H9 (cell line): ENCODE measurements at regions not wholly inside any gene's neighbourhood (a gene's known extent, or its start where the extent isn't known, plus 50 kb on each side); places are given as distances from the start of the nearest gene placed in this dataset.

ENCODE experiments used
- DNase-seq: peaks from one replicate; pipeline ENCODE4 v3.0.0-alpha.2; 2017
- H2AFZ ChIP-seq: one replicate; pipeline ENCODE4 v1.6.1; 2013; ENCODE audit warnings: mild to moderate bottlenecking, low read length, control low read depth, moderate library complexity
- H2AK5ac ChIP-seq: 2 replicates; pipeline ENCODE4 v1.6.1; 2013; ENCODE audit warnings: low read length, control low read depth, mixed read lengths; ENCODE audit not compliant: insufficient read length
- H2BK120ac ChIP-seq: one replicate; pipeline ENCODE4 v1.6.1; 2013; ENCODE audit warnings: low read depth, mild to moderate bottlenecking, low read length, control low read depth, inconsistent platforms; ENCODE audit not compliant: poor library complexity, severe bottlenecking
- H2BK12ac ChIP-seq: 2 replicates; pipeline ENCODE4 v1.6.1; 2013; ENCODE audit warnings: low read length, control low read depth, mixed read lengths, low read depth; ENCODE audit not compliant: insufficient read length
- H2BK15ac ChIP-seq: 2 replicates; pipeline ENCODE4 v1.6.1; 2013; ENCODE audit warnings: low read depth, low read length, control low read depth
- H2BK20ac ChIP-seq: one replicate; pipeline ENCODE4 v1.6.1; 2013; ENCODE audit warnings: low read depth, mild to moderate bottlenecking, low read length, control low read depth, inconsistent platforms; ENCODE audit not compliant: poor library complexity, severe bottlenecking
- H2BK5ac ChIP-seq: 2 replicates; pipeline ENCODE4 v1.6.1; 2013; ENCODE audit warnings: low read length, control low read depth, mixed read lengths; ENCODE audit not compliant: insufficient read length
- H3K14ac ChIP-seq: 2 replicates; pipeline ENCODE4 v1.6.1; 2013; ENCODE audit warnings: low read length, control low read depth; ENCODE audit not compliant: insufficient read depth
- H3K18ac ChIP-seq: 2 replicates; pipeline ENCODE4 v1.6.1; 2013; ENCODE audit warnings: low read depth, mild to moderate bottlenecking, mixed read lengths, low read length, control low read depth; ENCODE audit not compliant: insufficient read length
- H3K23ac ChIP-seq: 2 replicates; pipeline ENCODE4 v1.6.1; 2013; ENCODE audit warnings: low read length, control low read depth, mixed read lengths, low read depth; ENCODE audit not compliant: insufficient read length
- H3K23me2 ChIP-seq: 2 replicates; pipeline ENCODE4 v1.6.1; 2013; ENCODE audit warnings: low read depth, mild to moderate bottlenecking, mixed read lengths, low read length, control low read depth; ENCODE audit not compliant: insufficient read length, poor library complexity, severe bottlenecking
- H3K27ac ChIP-seq: 2 replicates; pipeline ENCODE4 v1.5.1; 2013; ENCODE audit warnings: low read length, control low read depth, mixed read lengths, low read depth; ENCODE audit not compliant: insufficient read length
- H3K27me3 ChIP-seq: 2 replicates; pipeline ENCODE4 v1.6.1; 2013; ENCODE audit warnings: low read length, control low read depth, inconsistent platforms; ENCODE audit not compliant: insufficient read depth
- H3K4ac ChIP-seq: 2 replicates; pipeline ENCODE4 v1.6.1; 2013; ENCODE audit warnings: low read depth, mild to moderate bottlenecking, control low read depth, inconsistent platforms, low read length, moderate library complexity
- H3K4me1 ChIP-seq: 2 replicates; pipeline ENCODE4 v1.6.1; 2013; ENCODE audit warnings: low read length, control low read depth, inconsistent platforms; ENCODE audit not compliant: insufficient read depth
- H3K4me2 ChIP-seq: 2 replicates; pipeline ENCODE4 v1.6.1; 2013; ENCODE audit warnings: low read length, control low read depth, mixed read lengths; ENCODE audit not compliant: insufficient read length, insufficient read depth
- H3K56ac ChIP-seq: 2 replicates; pipeline ENCODE4 v1.6.1; 2013; ENCODE audit warnings: low read depth, mild to moderate bottlenecking, mixed read lengths, low read length, control low read depth; ENCODE audit not compliant: insufficient read length
- H3K79me1 ChIP-seq: 2 replicates; pipeline ENCODE4 v1.6.1; 2013; ENCODE audit warnings: low read depth, mild to moderate bottlenecking, moderate library complexity, low read length, control low read depth, inconsistent platforms; ENCODE audit not compliant: insufficient read depth, poor library complexity, severe bottlenecking
- H3K79me2 ChIP-seq: 2 replicates; pipeline ENCODE4 v1.6.1; 2013; ENCODE audit warnings: low read length, control low read depth, inconsistent platforms; ENCODE audit not compliant: insufficient read depth
- H3K9ac ChIP-seq: 2 replicates; pipeline ENCODE4 v1.6.1; 2013; ENCODE audit warnings: low read length, control low read depth, mixed read lengths; ENCODE audit not compliant: insufficient read length; ENCODE audit errors: extremely low read depth
- H3K9me3 ChIP-seq: one replicate; pipeline ENCODE4 v1.6.1; 2013; ENCODE audit warnings: low read depth, low read length, inconsistent platforms; ENCODE audit not compliant: control insufficient read depth
- H3T11ph ChIP-seq: one replicate; pipeline ENCODE4 v1.6.1; 2013; ENCODE audit warnings: mild to moderate bottlenecking, low read length, control low read depth, inconsistent platforms
- H4K20me1 ChIP-seq: one replicate; pipeline ENCODE4 v1.6.1; 2013; ENCODE audit not compliant: control insufficient read depth, insufficient read length, insufficient read depth
- H4K5ac ChIP-seq: 2 replicates; pipeline ENCODE4 v1.6.1; 2013; ENCODE audit warnings: low read depth, mild to moderate bottlenecking, mixed read lengths, low read length, control low read depth; ENCODE audit not compliant: insufficient read length
- H4K8ac ChIP-seq: replicated peaks from 2 replicates; pipeline ENCODE4 v1.6.1; 2013; ENCODE audit warnings: low read length, control low read depth, mixed read lengths, low read depth; ENCODE audit not compliant: insufficient read length
- H4K91ac ChIP-seq: 2 replicates; pipeline ENCODE4 v1.6.1; 2013; ENCODE audit warnings: low read depth, mild to moderate bottlenecking, moderate library complexity, mixed read lengths, low read length, control low read depth; ENCODE audit not compliant: insufficient read length
- H3K27ac Mint-ChIP-seq, 3 experiments: 2 replicates in 2 of 3; 3 replicates in 1 of 3; pipeline ENCODE4 v1.8.0; 2020 to 2021; ENCODE audit warnings: mixed read lengths in 3 of 3, mild to moderate bottlenecking in 1 of 3, moderate library complexity in 1 of 3
- H3K27me3 Mint-ChIP-seq: 2 replicates; pipeline ENCODE4 v1.8.0; 2021; ENCODE audit warnings: low read depth, mild to moderate bottlenecking, moderate library complexity, mixed read lengths
- H3K36me3 Mint-ChIP-seq, 3 experiments: 2 replicates in 2 of 3; 3 replicates in 1 of 3; pipeline ENCODE4 v1.8.0; 2020 to 2021; ENCODE audit warnings: low read depth in 3 of 3, mixed read lengths in 3 of 3; ENCODE audit not compliant: insufficient read depth in 1 of 3
- H3K4me1 Mint-ChIP-seq, 2 experiments: 2 replicates each; pipeline ENCODE4 v1.8.0; 2020; ENCODE audit warnings: mixed read lengths in 2 of 2
- H3K4me3 Mint-ChIP-seq, 2 experiments: 2 replicates in 1 of 2; 3 replicates in 1 of 2; pipeline ENCODE4 v1.8.0; 2020 to 2021; ENCODE audit warnings: mild to moderate bottlenecking in 2 of 2, mixed read lengths in 2 of 2, moderate library complexity in 1 of 2
- H3K9me3 Mint-ChIP-seq, 2 experiments: 2 replicates in 1 of 2; 3 replicates in 1 of 2; pipeline ENCODE4 v1.8.0; 2020; ENCODE audit warnings: mild to moderate bottlenecking in 2 of 2, mixed read lengths in 2 of 2, moderate library complexity in 1 of 2
- WGBS: extraction: QIAGEN DNeasy Blood & Tissue Kit; methylation state at CpG from one replicate; pipeline ENCODE4 v1.1.7; 2013; ENCODE audit warnings: missing lambda C conversion rate, low lambda C conversion rate, mixed read lengths; ENCODE audit not compliant: insufficient read length; ENCODE audit errors: extremely low coverage; 5-methylcytosine and 5-hydroxymethylcytosine counted together
- TF ChIP-seq, protein P1 (sequence below): fragments of 200-600 bp; sonication (generic); conservative IDR thresholded peaks from 3 replicates; pipeline ENCODE4 v1.8.0; 2021; ENCODE audit warnings: antibody characterized with exemption, mild to moderate bottlenecking

GRCh38 chr12:105428793-105429395, 98.4 kb downstream of the C12orf75 start:
- Histone ChIP-seq H2BK12ac (no peak overlapping the region), H3K79me2 (no peaks in the 10 kb centered on the region), H3K79me1 (no peaks in the 10 kb centered on the region), H3K27me3 (no peaks in the 10 kb centered on the region), H3K4me2 (no peak overlapping the region), H2BK5ac (no peak overlapping the region), H4K20me1 (no peaks in the 10 kb centered on the region), H3K27ac (no peak overlapping the region), H3K23me2 (no peaks in the 10 kb centered on the region), H4K8ac (no peak overlapping the region), H3K18ac (no peak overlapping the region), H2AK5ac (no peak overlapping the region), H2AFZ (no peak overlapping the region), H2BK20ac (no peak overlapping the region), H3K14ac (no peak overlapping the region), H3K4me1 (no peaks in the 10 kb centered on the region), H3K9me3 (no peaks in the 10 kb centered on the region), H4K91ac (no peak overlapping the region), H3K4ac (no peak overlapping the region), H3K23ac (no peak overlapping the region), H3T11ph (no peak overlapping the region), H3K9ac (no peak overlapping the region), H2BK120ac (no peak overlapping the region), H4K5ac (no peak overlapping the region), H2BK15ac (no peak overlapping the region), H3K56ac (no peak overlapping the region)
- Mint-ChIP-seq H3K9me3 (no peaks in the 10 kb centered on the region), H3K27ac (no peak overlapping the region; a peak in 1 of 7 replicates), H3K4me1 (peaks cover 3 to 7% of the 10 kb centered on the region in 2 experiments; a peak in 3 of 4 replicates), H3K27me3 (no peaks in the 10 kb centered on the region; the same call in 1 of the 2 replicates), H3K4me3 (no peak overlapping the region), H3K36me3 (peaks cover 0 to 5% (median 0%) of the 10 kb centered on the region in 3 experiments; a peak in 1 of 7 replicates)
- WGBS, result no CpG with 5 or more reads among the region's 1 CpG
- DNase-seq, result no peak
- TF ChIP-seq, protein P1, sequence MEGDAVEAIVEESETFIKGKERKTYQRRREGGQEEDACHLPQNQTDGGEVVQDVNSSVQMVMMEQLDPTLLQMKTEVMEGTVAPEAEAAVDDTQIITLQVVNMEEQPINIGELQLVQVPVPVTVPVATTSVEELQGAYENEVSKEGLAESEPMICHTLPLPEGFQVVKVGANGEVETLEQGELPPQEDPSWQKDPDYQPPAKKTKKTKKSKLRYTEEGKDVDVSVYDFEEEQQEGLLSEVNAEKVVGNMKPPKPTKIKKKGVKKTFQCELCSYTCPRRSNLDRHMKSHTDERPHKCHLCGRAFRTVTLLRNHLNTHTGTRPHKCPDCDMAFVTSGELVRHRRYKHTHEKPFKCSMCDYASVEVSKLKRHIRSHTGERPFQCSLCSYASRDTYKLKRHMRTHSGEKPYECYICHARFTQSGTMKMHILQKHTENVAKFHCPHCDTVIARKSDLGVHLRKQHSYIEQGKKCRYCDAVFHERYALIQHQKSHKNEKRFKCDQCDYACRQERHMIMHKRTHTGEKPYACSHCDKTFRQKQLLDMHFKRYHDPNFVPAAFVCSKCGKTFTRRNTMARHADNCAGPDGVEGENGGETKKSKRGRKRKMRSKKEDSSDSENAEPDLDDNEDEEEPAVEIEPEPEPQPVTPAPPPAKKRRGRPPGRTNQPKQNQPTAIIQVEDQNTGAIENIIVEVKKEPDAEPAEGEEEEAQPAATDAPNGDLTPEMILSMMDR, result no peak
